Left ventricle myocardium inferior (tissue), 1 donor: ENCODE measurements at regions not wholly inside any gene's neighbourhood (a gene's known extent, or its start where the extent isn't known, plus 50 kb on each side); places are given as distances from the start of the nearest gene placed in this dataset.
"Not testable (repeated sequence)": the region's sequence is repeated elsewhere in the genome, so short reads cannot be mapped to it uniquely, and the experiment has no call there.

ENCODE experiments used
- DNase-seq: peaks from one replicate; pipeline ENCODE4 v3.0.0-alpha.2; 2020
- H3K27ac ChIP-seq: fragments of 200-600 bp; replicated peaks from 2 replicates; pipeline ENCODE4 v1.8.0; 2021
- H3K27me3 ChIP-seq: fragments of 200-600 bp; 2 replicates; pipeline ENCODE4 v1.8.0; 2021; ENCODE audit warnings: low read depth
- H3K36me3 ChIP-seq: fragments of 200-600 bp; 2 replicates; pipeline ENCODE4 v1.8.0; 2021
- H3K4me1 ChIP-seq: fragments of 200-600 bp; 2 replicates; pipeline ENCODE4 v1.8.0; 2021
- H3K4me3 ChIP-seq: fragments of 200-600 bp; 2 replicates; pipeline ENCODE4 v1.8.0; 2021; ENCODE audit warnings: mild to moderate bottlenecking, moderate library complexity
- H3K9me3 ChIP-seq: fragments of 200-600 bp; replicated peaks from 2 replicates; pipeline ENCODE4 v1.8.0; 2021
- intact Hi-C: fragments of 100-400 bp; cut with micrococcal nuclease; formaldehyde crosslinking; loops from one replicate; pipeline ENCODE4 v1.11.0; 2022
- donor health status: DM: no; HTN: yes; CAD: no; lungs with severe emphysema.

DNA sequence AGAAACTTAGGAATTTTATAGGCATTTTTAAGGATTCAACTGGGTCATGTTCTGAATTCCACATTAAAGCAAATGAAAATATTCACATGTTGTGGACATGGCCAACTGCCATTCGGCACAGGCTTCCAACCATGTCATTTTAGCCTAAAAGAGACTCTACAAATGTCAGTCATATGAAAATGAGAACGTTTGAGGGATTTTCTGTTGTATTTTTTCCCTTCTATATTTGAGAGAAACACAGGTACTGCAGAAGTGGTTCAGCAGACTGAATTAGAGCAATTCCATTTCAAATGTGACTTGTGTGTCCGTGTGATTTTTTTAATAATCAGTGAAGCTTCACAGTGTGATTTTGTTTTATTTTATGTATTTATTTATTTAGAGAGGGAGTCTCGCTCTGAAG, 124.3 kb downstream of the TP53TG3F start:
- not testable (repeated sequence) for H3K27ac ChIP-seq, H3K27me3 ChIP-seq

DNA sequence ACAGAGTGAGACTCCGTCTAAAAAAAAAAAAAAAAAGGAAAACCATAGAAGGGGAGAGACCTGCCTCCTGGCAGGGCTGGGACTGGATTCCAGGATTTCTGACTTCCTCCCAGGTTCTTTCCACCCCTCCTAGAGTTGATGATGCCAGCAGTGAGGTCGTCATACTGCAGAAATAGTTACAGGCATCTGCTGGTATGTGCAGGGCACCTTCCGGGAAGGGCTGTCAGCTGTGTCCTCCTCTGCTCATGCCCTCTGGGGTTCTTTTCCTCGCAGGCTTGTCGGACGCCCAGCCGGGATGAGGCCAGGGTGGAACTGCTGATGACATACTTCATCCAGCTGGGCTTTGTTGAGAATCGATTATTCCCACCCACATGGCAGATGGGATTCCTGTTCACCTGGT, 129.2 kb downstream of the TP53TG3F start:
- H3K27ac ChIP-seq, H3K4me3 ChIP-seq, DNase-seq, H3K36me3 ChIP-seq, H3K9me3 ChIP-seq, H3K27me3 ChIP-seq, H3K4me1 ChIP-seq, intact Hi-C loops: not testable (repeated sequence)

More for the DNA sequence above, 124.3 kb downstream of the TP53TG3F start:
- H3K4me1 ChIP-seq, intact Hi-C loops, H3K9me3 ChIP-seq, H3K36me3 ChIP-seq, H3K4me3 ChIP-seq, DNase-seq: not testable (repeated sequence)

DNA sequence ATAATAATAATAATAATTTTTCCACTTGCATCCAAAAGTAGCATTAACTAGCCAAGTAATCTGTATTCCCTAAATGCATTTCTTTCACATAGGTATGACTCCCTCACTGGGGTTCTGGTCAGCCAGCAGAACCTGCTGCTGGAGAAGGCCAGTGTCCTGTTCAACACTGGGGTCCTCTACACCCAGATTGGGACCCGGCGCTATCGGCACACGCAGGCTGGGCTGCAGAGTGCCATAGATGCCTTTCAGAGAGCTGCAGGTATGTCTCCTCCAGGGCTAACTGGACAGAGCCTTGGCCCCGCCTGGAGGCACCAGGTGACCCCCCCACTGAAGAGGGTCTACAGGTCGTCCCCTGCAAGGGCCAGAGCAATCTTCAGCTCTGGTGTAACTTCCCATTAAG, 133.9 kb downstream of the TP53TG3F start:
- H3K9me3 ChIP-seq, H3K27ac ChIP-seq, intact Hi-C loops, H3K4me3 ChIP-seq, DNase-seq, H3K27me3 ChIP-seq, H3K36me3 ChIP-seq, H3K4me1 ChIP-seq: not testable (repeated sequence)

DNA sequence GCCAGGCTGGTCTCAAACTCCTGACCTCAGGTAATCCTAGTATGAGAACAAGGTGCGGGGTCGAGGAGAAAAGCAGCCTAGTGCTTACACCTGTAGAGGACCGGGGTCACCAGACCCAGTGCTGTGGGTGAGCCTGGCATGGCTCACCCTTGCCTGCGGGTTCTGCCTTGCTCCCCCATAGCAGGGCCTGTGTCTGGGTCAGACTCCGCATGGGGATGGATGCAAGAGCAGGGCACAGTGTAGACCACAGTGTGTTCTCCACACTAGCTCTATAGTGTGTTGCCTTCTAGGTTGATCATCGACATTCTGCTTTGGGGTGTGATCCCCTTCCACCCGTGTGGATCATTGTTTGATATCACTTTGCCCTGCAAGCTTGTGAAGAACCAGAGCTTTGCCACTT, 135.7 kb downstream of the TP53TG3F start:
- intact Hi-C loops, H3K36me3 ChIP-seq, DNase-seq, H3K27me3 ChIP-seq, H3K27ac ChIP-seq, H3K9me3 ChIP-seq, H3K4me3 ChIP-seq, H3K4me1 ChIP-seq: not testable (repeated sequence)

DNA sequence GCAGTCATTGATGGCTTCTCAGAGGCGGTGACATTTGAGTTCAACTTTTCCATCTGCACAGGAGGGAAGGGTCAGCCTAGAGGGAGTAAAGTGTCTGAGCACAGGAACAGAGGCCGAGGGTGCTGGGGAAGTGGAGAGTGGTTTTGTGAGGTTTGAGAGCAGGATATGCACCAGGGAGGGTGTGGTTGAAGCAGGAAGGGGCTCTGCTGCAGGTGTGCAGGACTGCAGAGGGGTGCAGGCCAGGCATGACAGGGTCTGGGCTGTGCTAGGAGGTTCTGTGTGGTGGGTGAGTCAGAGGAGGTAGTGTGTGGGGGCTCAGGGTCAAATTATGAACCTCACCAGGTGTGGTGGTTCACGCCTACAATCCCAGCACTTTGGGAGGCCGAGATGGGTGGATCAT, 141.6 kb downstream of the TP53TG3F start:
- H3K36me3 ChIP-seq, H3K27ac ChIP-seq, H3K4me1 ChIP-seq, DNase-seq, intact Hi-C loops, H3K9me3 ChIP-seq, H3K27me3 ChIP-seq, H3K4me3 ChIP-seq: not testable (repeated sequence)

DNA sequence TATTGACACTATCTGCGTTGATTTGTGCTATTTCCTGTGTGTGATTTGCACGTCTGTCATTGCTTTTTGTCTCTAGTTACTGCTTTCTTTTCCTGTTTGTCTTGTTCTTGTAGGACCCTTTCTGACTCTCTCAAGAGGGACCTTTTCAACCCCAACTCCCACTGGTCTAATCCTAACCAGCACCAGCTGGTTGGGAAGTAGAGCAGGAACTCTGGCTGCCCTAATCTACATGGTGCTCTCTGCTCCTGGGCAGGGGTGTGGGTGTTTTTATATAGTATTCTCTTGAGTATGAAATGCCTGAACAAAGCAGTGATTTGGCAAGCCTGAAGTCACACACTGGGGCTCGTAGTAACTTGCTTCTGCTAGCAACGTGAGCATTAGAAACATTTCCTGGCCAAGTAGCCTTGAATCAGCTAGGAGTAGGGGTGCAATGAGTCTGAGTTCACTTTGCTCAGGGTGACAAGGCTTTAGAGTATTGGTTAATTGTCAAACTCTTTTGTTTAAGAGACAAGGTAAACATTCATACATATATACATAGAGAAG, 164.2 kb downstream of the TP53TG3F start:
- H3K4me3 ChIP-seq, intact Hi-C loops, H3K27ac ChIP-seq, H3K9me3 ChIP-seq, H3K36me3 ChIP-seq, H3K27me3 ChIP-seq, DNase-seq, H3K4me1 ChIP-seq: not testable (repeated sequence)

DNA sequence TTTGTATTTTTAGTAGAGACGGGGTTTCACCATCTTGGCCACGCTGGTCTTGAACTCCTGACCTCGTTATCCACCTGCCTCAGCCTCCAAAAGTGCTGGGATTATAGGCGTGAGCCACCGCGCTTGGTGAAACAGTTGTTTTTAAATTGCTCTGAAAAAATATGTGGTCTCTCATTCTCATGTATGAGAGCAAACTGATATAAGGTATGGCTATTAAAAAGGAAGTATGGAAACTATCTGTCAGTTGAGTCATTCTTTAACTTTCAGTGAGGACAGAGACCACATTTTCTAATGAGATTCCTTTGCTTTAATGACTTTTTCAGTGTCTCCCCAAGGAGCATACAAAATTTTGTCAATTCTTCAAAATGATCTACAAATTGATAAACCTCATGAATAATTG, 169.5 kb downstream of the TP53TG3F start:
- DNase-seq, H3K36me3 ChIP-seq, H3K4me1 ChIP-seq, H3K27me3 ChIP-seq, intact Hi-C loops, H3K9me3 ChIP-seq, H3K4me3 ChIP-seq, H3K27ac ChIP-seq: not testable (repeated sequence)

DNA sequence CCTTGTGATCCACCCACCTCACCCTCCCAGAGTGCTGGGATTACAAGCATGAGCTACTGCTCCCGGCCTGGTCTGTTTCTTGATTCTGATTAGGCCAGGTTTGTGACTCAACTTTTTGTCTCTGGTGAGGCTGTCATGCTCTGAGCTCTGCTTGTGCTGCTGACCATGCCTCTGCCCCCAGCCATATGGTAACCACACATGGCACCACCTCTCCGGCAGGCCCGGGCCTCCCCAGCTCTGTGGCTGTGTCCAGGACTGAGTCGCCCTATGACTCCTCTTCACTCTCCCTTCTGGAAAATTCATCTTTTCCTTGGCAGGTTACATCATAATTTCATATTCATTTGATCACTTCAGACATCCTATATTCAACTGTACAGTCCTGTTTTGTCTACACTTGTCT, 172.3 kb downstream of the TP53TG3F start:
- H3K9me3 ChIP-seq, intact Hi-C loops, H3K27me3 ChIP-seq, H3K27ac ChIP-seq, H3K36me3 ChIP-seq, H3K4me1 ChIP-seq, DNase-seq, H3K4me3 ChIP-seq: not testable (repeated sequence)

DNA sequence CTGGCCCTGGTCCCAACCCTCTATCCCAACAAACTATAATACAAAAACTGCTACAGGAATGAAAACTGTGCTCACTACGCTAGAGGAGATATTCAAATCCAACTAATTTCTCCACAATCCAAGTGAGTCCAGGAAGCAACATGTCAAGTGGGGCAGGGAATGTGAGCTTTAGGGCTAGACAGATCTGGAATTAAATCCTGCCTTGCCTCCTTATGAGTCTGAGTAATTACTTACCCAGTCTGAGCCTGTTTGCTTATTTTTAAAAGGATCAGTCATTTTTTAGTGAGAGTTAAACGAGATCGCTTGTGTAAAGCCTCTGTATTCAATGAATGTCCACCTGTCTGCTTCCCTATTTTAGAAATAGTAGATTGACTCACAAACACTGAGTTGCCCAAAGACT, 174.6 kb downstream of the TP53TG3F start:
- H3K4me3 ChIP-seq, H3K27me3 ChIP-seq, H3K9me3 ChIP-seq, DNase-seq, H3K36me3 ChIP-seq, H3K27ac ChIP-seq, H3K4me1 ChIP-seq, intact Hi-C loops: not testable (repeated sequence)

DNA sequence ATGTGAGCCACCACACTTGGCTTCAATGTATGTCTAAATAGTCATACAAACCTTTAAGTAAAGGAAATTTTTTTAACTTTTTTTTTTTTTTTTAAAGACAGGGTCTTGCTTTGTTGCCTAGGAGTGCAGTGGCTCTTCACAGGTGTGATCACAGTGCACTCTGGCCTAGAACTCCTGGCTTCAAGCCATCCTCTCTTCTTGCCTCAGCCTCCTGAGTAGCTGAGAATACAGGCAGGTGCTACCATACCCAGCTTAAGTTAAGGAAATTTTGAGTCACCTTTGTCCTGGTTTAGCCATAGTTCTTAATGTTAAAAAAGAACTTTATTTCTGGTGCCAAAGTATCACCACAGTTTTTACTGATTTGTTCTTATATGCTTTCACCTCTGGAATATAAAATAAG, 177.3 kb downstream of the TP53TG3F start:
- H3K27ac ChIP-seq, H3K36me3 ChIP-seq, H3K9me3 ChIP-seq, H3K4me1 ChIP-seq, intact Hi-C loops, DNase-seq, H3K27me3 ChIP-seq, H3K4me3 ChIP-seq: not testable (repeated sequence)

DNA sequence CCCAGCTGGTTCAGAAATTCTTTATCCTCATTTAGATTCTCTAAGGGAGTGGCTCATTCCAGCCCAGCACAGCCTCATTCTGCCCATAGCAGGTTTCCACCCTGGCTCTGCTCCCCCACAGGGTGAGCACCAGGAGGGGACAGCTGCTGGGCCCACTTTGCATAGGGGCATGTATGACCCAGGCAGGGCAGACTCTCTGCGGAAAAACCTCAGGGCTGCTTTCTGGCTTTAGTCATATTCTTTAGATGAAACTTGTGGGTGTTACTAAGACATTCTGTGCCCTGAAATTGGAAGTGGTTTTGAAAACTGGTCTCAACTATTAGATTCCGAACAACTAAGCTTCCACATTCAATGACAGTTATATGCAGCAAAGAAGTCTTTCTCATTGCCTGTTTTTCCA, 183.9 kb downstream of the TP53TG3F start:
- H3K4me1 ChIP-seq, H3K36me3 ChIP-seq, H3K4me3 ChIP-seq, H3K27ac ChIP-seq, H3K9me3 ChIP-seq, H3K27me3 ChIP-seq, DNase-seq, intact Hi-C loops: not testable (repeated sequence)

DNA sequence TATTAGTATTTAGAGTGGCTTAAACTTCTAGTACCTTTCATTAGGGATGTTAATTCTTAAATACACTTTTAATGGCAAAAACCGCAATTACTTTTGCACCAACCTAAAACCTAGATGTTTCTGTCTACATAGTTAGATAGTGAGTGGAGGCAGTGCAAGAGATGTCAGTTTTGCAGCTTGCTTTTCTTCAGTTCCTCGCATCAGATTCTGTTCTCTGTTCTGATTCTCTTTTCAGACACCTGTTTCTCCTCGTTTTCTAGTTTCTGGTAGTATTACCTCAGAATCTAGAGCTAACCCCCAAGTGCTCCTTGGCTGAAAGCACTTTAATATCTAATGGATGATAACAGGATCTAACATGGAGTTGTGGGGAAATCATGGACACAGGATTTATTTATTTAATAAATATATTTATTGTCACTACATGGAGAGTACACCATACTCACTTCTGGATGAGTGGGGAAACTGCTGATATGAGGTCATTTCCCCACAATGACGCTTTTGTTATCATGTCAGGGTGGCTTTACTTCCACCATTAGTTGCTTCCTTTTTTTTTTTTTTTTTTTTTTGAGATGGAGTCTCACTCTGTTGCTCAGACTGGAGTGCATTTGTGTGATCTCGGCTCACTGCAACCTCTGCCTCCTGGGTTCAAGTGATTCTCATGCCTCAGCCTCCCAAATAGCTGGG, 184.4 kb downstream of the TP53TG3F start:
- H3K27me3 ChIP-seq, H3K9me3 ChIP-seq, H3K4me3 ChIP-seq, H3K36me3 ChIP-seq, DNase-seq, H3K27ac ChIP-seq, intact Hi-C loops, H3K4me1 ChIP-seq: not testable (repeated sequence)

DNA sequence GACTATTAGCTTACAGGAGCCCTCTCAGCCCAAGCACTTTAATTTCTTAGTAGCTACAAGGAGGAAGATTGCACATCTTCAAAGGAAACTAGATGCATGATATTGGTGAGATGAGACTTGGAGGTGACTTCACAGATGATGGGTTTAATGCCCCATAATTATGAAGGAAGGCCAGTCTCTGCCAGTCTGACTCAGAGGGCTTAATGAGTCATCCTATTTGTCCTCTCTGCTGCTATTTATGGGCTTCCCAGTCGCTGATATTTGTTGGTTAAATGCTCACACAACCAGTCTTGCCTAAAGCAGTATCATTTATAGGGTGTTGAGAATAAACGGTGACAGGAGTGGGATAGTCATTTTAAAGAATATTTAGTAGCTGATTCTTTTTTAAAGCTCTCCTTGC, 187.0 kb downstream of the TP53TG3F start:
- H3K27me3 ChIP-seq, H3K36me3 ChIP-seq, DNase-seq, H3K27ac ChIP-seq, H3K4me1 ChIP-seq, H3K4me3 ChIP-seq, intact Hi-C loops, H3K9me3 ChIP-seq: not testable (repeated sequence)

DNA sequence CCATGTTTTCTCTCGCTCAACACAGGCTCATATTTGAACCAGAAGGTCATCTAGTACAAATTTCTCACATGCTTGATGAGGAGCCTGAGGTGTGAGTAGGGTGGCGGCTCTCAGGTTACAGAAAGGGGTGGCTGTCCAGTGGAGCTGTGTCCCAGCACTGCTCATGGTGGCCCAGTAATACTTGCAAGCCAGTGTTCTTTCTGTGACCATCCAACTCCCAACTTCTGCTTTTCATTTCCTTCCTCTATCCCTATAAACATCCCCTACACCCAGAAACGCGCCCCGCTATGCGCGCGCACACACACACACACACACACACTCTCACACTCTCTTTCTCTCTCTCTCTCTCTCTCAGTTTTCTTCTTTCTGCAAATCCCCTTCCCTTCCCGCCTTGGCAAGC, 196.3 kb downstream of the TP53TG3F start:
- H3K4me1 ChIP-seq, H3K36me3 ChIP-seq, intact Hi-C loops, H3K27ac ChIP-seq, DNase-seq, H3K27me3 ChIP-seq, H3K4me3 ChIP-seq, H3K9me3 ChIP-seq: not testable (repeated sequence)
